ENCODE measurements at regions not wholly inside any gene's neighbourhood (a gene's known extent, or its start where the extent isn't known, plus 50 kb on each side); places are given as distances from the start of the nearest gene placed in this dataset.
"Not testable (repeated sequence)": the region's sequence is repeated elsewhere in the genome, so short reads cannot be mapped to it uniquely, and the experiment has no call there.

GRCh38 chr6:86603364-86603763 lies 334.0 kb upstream of the HTR1E start:
- DNase-seq, result not testable (repeated sequence)

GRCh38 chr6:86602093-86602492 lies 335.2 kb upstream of the HTR1E start:
- not testable (repeated sequence) for DNase-seq

- DNase-seq, result not testable (repeated sequence)
Observed at GRCh38 chr6:86598969-86599368, 338.4 kb upstream of the HTR1E start.

- no peak for DNase-seq
Observed at GRCh38 chr6:86595641-86596040, 341.7 kb upstream of the HTR1E start.

- no peak for DNase-seq
Observed at GRCh38 chr6:86586195-86586594, 351.1 kb upstream of the HTR1E start.

- DNase-seq, result no peak
Observed at GRCh38 chr6:86581833-86582232, 355.5 kb upstream of the HTR1E start.

- no peak for DNase-seq
Observed at GRCh38 chr6:86563197-86563596, 374.1 kb upstream of the HTR1E start.

GRCh38 chr6:86558318-86558717 lies 379.0 kb upstream of the HTR1E start:
- no peak for DNase-seq

GRCh38 chr6:86537292-86537861 lies 400.0 kb upstream of the HTR1E start:
- no peak for DNase-seq

- DNase-seq, result no peak
Observed at GRCh38 chr6:86536121-86536520, 401.2 kb upstream of the HTR1E start.

- DNase-seq, result no peak
Observed at GRCh38 chr6:86535100-86535499, 402.2 kb upstream of the HTR1E start.

- DNase-seq, result no peak
Observed at GRCh38 chr6:86529635-86530034, 407.7 kb upstream of the HTR1E start.

- DNase-seq, result no peak
Observed at GRCh38 chr6:86526238-86526637, 411.1 kb upstream of the HTR1E start.

- no peak for DNase-seq
Observed at GRCh38 chr6:86516087-86516486, 421.2 kb upstream of the HTR1E start.

GRCh38 chr6:86511962-86512361 lies 425.4 kb upstream of the HTR1E start:
- no peak for DNase-seq

GRCh38 chr6:86508230-86508629 lies 429.1 kb upstream of the HTR1E start:
- no peak for DNase-seq

GRCh38 chr6:86502497-86502896 lies 434.8 kb upstream of the HTR1E start:
- no peak for DNase-seq

GRCh38 chr6:86500035-86500434 lies 437.3 kb upstream of the HTR1E start:
- no peak for DNase-seq

- DNase-seq, result not testable (repeated sequence)
Observed at GRCh38 chr6:86489042-86489441, 448.3 kb upstream of the HTR1E start.

GRCh38 chr6:86487660-86488221 lies 449.6 kb upstream of the HTR1E start:
- no peak for DNase-seq

GRCh38 chr6:86478316-86478715 lies 459.0 kb upstream of the HTR1E start:
- DNase-seq, result not testable (repeated sequence)

- no peak for DNase-seq
Observed at GRCh38 chr6:86477500-86478148, 459.7 kb upstream of the HTR1E start.

- no peak for DNase-seq
Observed at GRCh38 chr6:86476311-86476710, 461.0 kb upstream of the HTR1E start.

- DNase-seq, result no peak
Observed at GRCh38 chr6:86474081-86474480, 463.2 kb upstream of the HTR1E start.

GRCh38 chr6:86471791-86472190 lies 465.5 kb upstream of the HTR1E start:
- DNase-seq, result no peak
